ENCODE measurements at regions not wholly inside any gene's neighbourhood (a gene's known extent, or its start where the extent isn't known, plus 50 kb on each side); places are given as distances from the start of the nearest gene placed in this dataset.

GRCh38 chr1:228899421-228899956 is 164.2 kb downstream of the RHOU start:
- no peak for DNase-seq

GRCh38 chr1:228900099-228900885 is 165.0 kb downstream of the RHOU start:
- no peak for DNase-seq

GRCh38 chr1:228900886-228901392 is 165.7 kb downstream of the RHOU start:
- no peak for DNase-seq

- DNase-seq, result no peak
These were observed 166.8 kb downstream of the RHOU start for GRCh38 chr1:228901936-228902681.

- no peak for DNase-seq
These were observed 167.6 kb downstream of the RHOU start for GRCh38 chr1:228902781-228903433.

GRCh38 chr1:228903434-228904071 is 168.3 kb downstream of the RHOU start:
- DNase-seq, result no peak

- no peak for DNase-seq
These were observed 168.9 kb downstream of the RHOU start for GRCh38 chr1:228904222-228904621.

GRCh38 chr1:228905701-228906101 is 170.4 kb downstream of the RHOU start:
- DNase-seq, result no peak

GRCh38 chr1:228906223-228906860 is 171.1 kb downstream of the RHOU start:
- no peak for DNase-seq

- DNase-seq, result no peak
These were observed 176.2 kb downstream of the RHOU start for GRCh38 chr1:228911225-228912210.

GRCh38 chr1:228913626-228914414 is 178.5 kb downstream of the RHOU start:
- DNase-seq, result no peak

GRCh38 chr1:228914700-228915099 is 179.4 kb downstream of the RHOU start:
- no peak for DNase-seq

GRCh38 chr1:228917342-228917741 is 182.1 kb downstream of the RHOU start:
- no peak for DNase-seq

- DNase-seq, result no peak
These were observed 182.5 kb downstream of the RHOU start for GRCh38 chr1:228917755-228918154.

GRCh38 chr1:228918335-228918734 is 183.1 kb downstream of the RHOU start:
- no peak for DNase-seq

GRCh38 chr1:228919914-228920313 is 184.6 kb downstream of the RHOU start:
- DNase-seq, result no peak

- DNase-seq, result no peak
These were observed 185.6 kb downstream of the RHOU start for GRCh38 chr1:228920831-228921230.

GRCh38 chr1:228921481-228921880 is 186.2 kb downstream of the RHOU start:
- no peak for DNase-seq

GRCh38 chr1:228922722-228923376 is 187.6 kb downstream of the RHOU start:
- DNase-seq, result no peak
